Lung (tissue), 11 donors: ENCODE measurements at regions not wholly inside any gene's neighbourhood (a gene's known extent, or its start where the extent isn't known, plus 50 kb on each side); places are given as distances from the start of the nearest gene placed in this dataset.

Source experiments
- ATAC-seq: fragments of 200-7000 bp; cut with Tn5 transposase; one replicate; pipeline ENCODE4 v1.9.1; 2020; ENCODE audit warnings: moderate number of reproducible peaks; ENCODE audit not compliant: insufficient read depth, low FRiP score
- DNase-seq, 3 donors: peaks; one replicate each; pipeline ENCODE4 v3.0.0-alpha.2; 2013 to 2017
- H3K27ac ChIP-seq, 2 donors: one replicate each; pipeline ENCODE4 v1.5.1; 2013; ENCODE audit warnings: mild to moderate bottlenecking in 2 of 2, moderate library complexity in 2 of 2, control low read depth in 1 of 2, inconsistent platforms in 1 of 2, low read depth in 1 of 2, low read length in 1 of 2
- H3K27me3 ChIP-seq, 3 donors: one replicate each; pipeline ENCODE4 v1.5.1; 2013; ENCODE audit warnings: low read length in 2 of 3; ENCODE audit not compliant: control insufficient read depth in 3 of 3, insufficient read depth in 3 of 3
- H3K36me3 ChIP-seq, 4 donors: one replicate each; pipeline ENCODE4 v1.5.1; 2013; ENCODE audit warnings: low read length in 4 of 4, mild to moderate bottlenecking in 1 of 4, moderate library complexity in 1 of 4; ENCODE audit not compliant: control insufficient read depth in 4 of 4, insufficient read depth in 4 of 4
- H3K4me1 ChIP-seq, 5 donors: one replicate each; pipeline ENCODE4 v1.5.1; 2013; ENCODE audit warnings: low read length in 5 of 5, mild to moderate bottlenecking in 2 of 5, moderate library complexity in 1 of 5; ENCODE audit not compliant: control insufficient read depth in 5 of 5, insufficient read depth in 5 of 5
- H3K4me3 ChIP-seq: one replicate; pipeline ENCODE4 v1.5.1; 2013; ENCODE audit warnings: mild to moderate bottlenecking, control low read depth, moderate library complexity
- H3K9ac ChIP-seq, 2 donors: one replicate each; pipeline ENCODE4 v1.5.1; 2013; ENCODE audit warnings: low read length in 2 of 2, control low read depth in 1 of 2; ENCODE audit not compliant: insufficient read depth in 1 of 2
- H3K9me3 ChIP-seq, 4 donors: one replicate each; pipeline ENCODE4 v1.5.1; 2013; ENCODE audit warnings: low read length in 3 of 4, mild to moderate bottlenecking in 1 of 4, moderate library complexity in 1 of 4; ENCODE audit not compliant: control insufficient read depth in 4 of 4, insufficient read depth in 3 of 4
- CTCF ChIP-seq: IDR thresholded peaks from 2 replicates; pipeline ENCODE4 v1.5.1; 2012; ENCODE audit warnings: mild to moderate bottlenecking; ENCODE audit errors: control extremely low read depth, extremely low read depth
- WGBS, 2 donors: extraction: QIAGEN DNeasy Blood & Tissue Kit; methylation state at CpG; one replicate each; pipeline ENCODE4 v1.1.7; 2013; 5-methylcytosine and 5-hydroxymethylcytosine counted together
- donor health status: control.
- donor health status: control.
- donor health status: Bipolar disorder and iron deficiency.
- donor health status: healthy.
- donor health status: DM: yes; HTN: yes; CAD: no.

- WGBS, 2 donors = 94 to 97% methylated on average over 16 of the region's 16 CpGs
- Histone ChIP-seq H3K4me3 (no peak overlapping the region), H3K9ac (no peak overlapping the region), H3K27ac (no peak overlapping the region), H3K9me3 (no peaks in the 10 kb centered on the region), H3K27me3 (no peaks in the 10 kb centered on the region), H3K4me1 (no peaks in the 10 kb centered on the region), H3K36me3 (no peaks in the 10 kb centered on the region)
- ATAC-seq = no peak
- no peak for TF ChIP-seq CTCF
- no peak for DNase-seq
Measured at GRCh38 chr22:48637231-48637630, 1190.4 kb downstream of the BRD1 start.

- TF ChIP-seq CTCF = no peak
- 93 to 95% methylated on average over 6 of the region's 6 CpGs for WGBS, 2 donors
Measured at GRCh38 chr22:48636746-48637145, 1190.9 kb downstream of the BRD1 start.

DNA sequence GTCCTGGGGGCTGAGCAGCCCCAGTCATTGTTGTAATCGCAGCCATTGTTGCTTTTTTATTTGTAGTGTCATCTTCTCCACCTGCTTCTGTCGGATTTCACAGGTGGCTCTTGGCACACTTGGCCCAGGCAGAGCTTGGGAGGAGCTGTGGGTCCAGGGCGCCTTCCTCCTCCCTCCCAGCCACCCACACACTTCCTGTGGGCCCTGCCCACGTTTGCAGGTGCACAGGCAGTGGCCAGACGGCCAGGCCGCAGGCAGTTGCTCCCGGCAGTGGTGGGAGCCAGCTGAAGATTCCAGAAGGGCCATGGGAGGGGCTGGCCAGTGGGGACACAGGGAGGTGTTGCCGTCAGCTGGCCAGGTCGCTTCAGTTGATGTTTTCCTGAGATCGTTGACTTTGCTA, 1191.9 kb downstream of the BRD1 start:
- Histone ChIP-seq H3K4me1 (no peaks in the 10 kb centered on the region), H3K27ac (no peak overlapping the region), H3K9ac (no peak overlapping the region), H3K36me3 (no peaks in the 10 kb centered on the region), H3K9me3 (no peaks in the 10 kb centered on the region), H3K27me3 (no peaks in the 10 kb centered on the region), H3K4me3 (no peak overlapping the region)
- TF ChIP-seq CTCF = no peak
- ATAC-seq (no peak), DNase-seq (no peak)
- WGBS, 2 donors = 28 to 37% methylated on average over 10 of the region's 10 CpGs

More at GRCh38 chr22:48636746-48637145, 1190.9 kb downstream of the BRD1 start:
- H3K4me1 ChIP-seq = no peaks in the 10 kb centered on the region
- no peaks in the 10 kb centered on the region for H3K27me3 ChIP-seq
- no peak overlapping the region for H3K27ac ChIP-seq
- H3K9ac ChIP-seq = no peak overlapping the region
- no peak overlapping the region for H3K4me3 ChIP-seq
- DNase-seq = no peak
- no peaks in the 10 kb centered on the region for H3K36me3 ChIP-seq
- H3K9me3 ChIP-seq = no peaks in the 10 kb centered on the region
- ATAC-seq = no peak

DNA sequence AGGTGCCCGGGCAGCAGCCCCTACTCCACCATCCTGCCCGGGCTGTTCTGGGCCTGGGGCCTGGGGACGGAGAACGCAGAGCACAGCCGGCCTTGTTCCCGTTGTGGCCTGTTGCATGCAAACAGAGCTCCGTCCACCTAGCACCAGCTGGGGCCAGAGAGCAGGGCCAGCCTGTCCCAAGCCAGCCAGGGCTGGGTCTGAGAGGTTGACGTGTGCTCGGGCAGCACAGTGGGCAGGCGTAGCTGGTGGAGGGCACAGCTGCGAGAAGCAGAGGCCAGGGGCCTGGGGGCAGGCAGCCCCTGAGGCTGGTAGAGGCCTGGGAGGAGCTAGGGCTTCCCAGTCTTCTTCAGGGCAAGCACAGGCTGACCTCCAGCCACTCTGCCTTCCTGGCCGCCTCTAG, 1192.6 kb downstream of the BRD1 start:
- no peaks in the 10 kb centered on the region for H3K4me1 ChIP-seq
- WGBS, 2 donors = 90 to 92% methylated on average over 12 of the region's 12 CpGs
- H3K36me3 ChIP-seq = no peaks in the 10 kb centered on the region
- H3K27me3 ChIP-seq = no peaks in the 10 kb centered on the region
- TF ChIP-seq CTCF = no peak
- ATAC-seq (no peak), DNase-seq (no peak)
- H3K27ac ChIP-seq = no peak overlapping the region
- H3K4me3 ChIP-seq = no peak overlapping the region
- H3K9ac ChIP-seq = no peak overlapping the region
- no peaks in the 10 kb centered on the region for H3K9me3 ChIP-seq
